PFSK-1 (cell line): ENCODE measurements at regions not wholly inside any gene's neighbourhood (a gene's known extent, or its start where the extent isn't known, plus 50 kb on each side); places are given as distances from the start of the nearest gene placed in this dataset.

Source experiments
- FOXP2 ChIP-seq: optimal IDR thresholded peaks from 2 replicates; pipeline ENCODE3; 2011; ENCODE audit warnings: borderline replicate concordance, control low read depth, inconsistent platforms; ENCODE audit not compliant: insufficient read depth; ENCODE audit errors: extremely low read length, extremely low read depth
- POLR2AphosphoS5 ChIP-seq: IDR thresholded peaks from 2 replicates; pipeline ENCODE4 v1.6.1; 2012; ENCODE audit warnings: low read depth, mild to moderate bottlenecking, control low read depth, low read length, moderate library complexity
- REST ChIP-seq, 2 experiments: IDR thresholded peaks; 2 replicates each; pipeline versions ENCODE4 v1.6.1 to v1.8.0; 2011 to 2012; ENCODE audit warnings: low read depth in 2 of 2, low read length in 2 of 2, control low read depth in 1 of 2, inconsistent platforms in 1 of 2, mild to moderate bottlenecking in 1 of 2, moderate library complexity in 1 of 2; ENCODE audit not compliant: insufficient read depth in 1 of 2
- SIN3A ChIP-seq: IDR thresholded peaks from 2 replicates; pipeline ENCODE4 v1.6.1; 2012; ENCODE audit warnings: mild to moderate bottlenecking, low read length, moderate library complexity, borderline replicate concordance; ENCODE audit not compliant: insufficient read depth
- TAF1 ChIP-seq: IDR thresholded peaks from 2 replicates; pipeline ENCODE4 v1.6.1; 2012; ENCODE audit warnings: low read length, control low read depth, borderline replicate concordance; ENCODE audit not compliant: insufficient read depth

- TF ChIP-seq POLR2AphosphoS5 (no peak), SIN3A (no peak), TAF1 (no peak), FOXP2 (no peak), REST (IDR thresholded peaks at IDR 0.05; ENCODE audit: insufficient read depth in 1 of 2, low read depth in 2 of 2, low read length in 2 of 2) (no peak)
Observed at GRCh38 chr4:23463071-23463470, 426.8 kb downstream of the PPARGC1A start.
